H1 (cell line): ENCODE measurements at regions not wholly inside any gene's neighbourhood (a gene's known extent, or its start where the extent isn't known, plus 50 kb on each side); places are given as distances from the start of the nearest gene placed in this dataset.

Source experiments
- CTCF ChIA-PET: fragments of 300-600 bp; sonication (Branson Sonifier 250); formaldehyde crosslinking; loops from one replicate; lab custom pipeline; 2021; ENCODE audit not compliant: partially characterized antibody; lab: Charles Lee
- POLR2A ChIA-PET: fragments of 300-600 bp; sonication (Branson Sonifier 250); formaldehyde crosslinking; loops from one replicate; lab custom pipeline; 2021; ENCODE audit warnings: inconsistent platforms; ENCODE audit not compliant: partially characterized antibody; lab: Charles Lee
- DNase-seq, 2 experiments: peaks; one replicate each; pipeline versions ENCODE4 v3.0.0 to v3.0.0-alpha.2; 2010 to 2022; ENCODE audit warnings: low spot score in 2 of 2, low read depth in 1 of 2, mixed read lengths in 1 of 2
- FAIRE-seq: peaks from 2 replicates; lab custom pipeline; 2011; peaks lifted over from hg19 to GRCh38; lab: Jason Lieb, UNC
- H2AFZ ChIP-seq: 2 replicates; pipeline ENCODE4 v1.8.1; 2012; ENCODE audit warnings: low read length, inconsistent platforms
- H2AK5ac ChIP-seq: 2 replicates; pipeline ENCODE4 v1.6.1; 2013; ENCODE audit warnings: low read depth, low read length
- H2BK120ac ChIP-seq: replicated peaks from 2 replicates; pipeline ENCODE3; 2013; ENCODE audit warnings: low read depth, low read length, inconsistent platforms
- H2BK12ac ChIP-seq: 2 replicates; pipeline ENCODE4 v1.6.1; 2013; ENCODE audit warnings: low read depth, low read length
- H2BK15ac ChIP-seq: 2 replicates; pipeline ENCODE4 v1.6.1; 2013; ENCODE audit warnings: low read length
- H2BK20ac ChIP-seq: 2 replicates; pipeline ENCODE4 v1.6.1; 2013; ENCODE audit warnings: low read length
- H2BK5ac ChIP-seq: 2 replicates; pipeline ENCODE4 v1.6.1; 2013; ENCODE audit warnings: low read depth, low read length
- H3K14ac ChIP-seq: 2 replicates; pipeline ENCODE4 v1.6.1; 2013; ENCODE audit warnings: inconsistent platforms; ENCODE audit not compliant: insufficient read length
- H3K18ac ChIP-seq: 2 replicates; pipeline ENCODE4 v1.6.1; 2013; ENCODE audit warnings: low read length; ENCODE audit errors: extremely low read depth
- H3K23ac ChIP-seq: 2 replicates; pipeline ENCODE4 v1.6.1; 2013; ENCODE audit warnings: inconsistent platforms; ENCODE audit not compliant: insufficient read length
- H3K23me2 ChIP-seq: 2 replicates; pipeline ENCODE4 v1.6.1; 2013; ENCODE audit warnings: low read depth, low read length
- H3K27ac ChIP-seq: 2 replicates; pipeline ENCODE4 v1.6.1; 2011; ENCODE audit warnings: low read depth, low read length, inconsistent platforms
- H3K27me3 ChIP-seq, 4 experiments: replicated peaks in 1 of 4; 1 replicate in 1 of 4; 2 replicates in 3 of 4; pipeline versions ENCODE4 v1.6.1 to v1.8.1; 2011 to 2013; ENCODE audit warnings: low read length in 3 of 4, mild to moderate bottlenecking in 3 of 4, inconsistent platforms in 2 of 4, mixed read lengths in 2 of 4, moderate library complexity in 1 of 4; ENCODE audit not compliant: control insufficient read depth in 3 of 4, insufficient read depth in 3 of 4; ENCODE audit errors: extremely low read depth in 1 of 4
- H3K36me3 ChIP-seq, 4 experiments: 2 replicates each; pipeline versions ENCODE4 v1.6.1 to v1.8.1; 2011 to 2013; ENCODE audit warnings: mild to moderate bottlenecking in 4 of 4, low read length in 3 of 4, moderate library complexity in 2 of 4, control low read depth in 1 of 4, inconsistent platforms in 1 of 4; ENCODE audit not compliant: insufficient read depth in 4 of 4, control insufficient read depth in 2 of 4
- H3K4ac ChIP-seq: replicated peaks from 2 replicates; pipeline ENCODE3; 2013; ENCODE audit warnings: low read length, low read depth, mixed read lengths, inconsistent platforms; ENCODE audit not compliant: insufficient read length
- H3K4me1 ChIP-seq, 4 experiments: replicated peaks in 1 of 4; 1 replicate in 1 of 4; 2 replicates in 3 of 4; pipeline versions ENCODE4 v1.6.1 to v1.8.1; 2011 to 2013; ENCODE audit warnings: low read length in 3 of 4, inconsistent platforms in 2 of 4, mixed read lengths in 1 of 4; ENCODE audit not compliant: insufficient read depth in 4 of 4, control insufficient read depth in 3 of 4
- H3K4me2 ChIP-seq, 2 experiments: 2 replicates each; pipeline versions ENCODE4 v1.6.1 to v1.8.1; 2011 to 2013; ENCODE audit warnings: low read depth in 2 of 2, low read length in 2 of 2, control low read depth in 1 of 2, inconsistent platforms in 1 of 2, mild to moderate bottlenecking in 1 of 2; ENCODE audit not compliant: insufficient read depth in 1 of 2
- H3K4me3 ChIP-seq, 4 experiments: fragments of 200-600, 300-600 bp in 1 of 4; sonication (generic), shearing (Covaris generic), sonication (Bioruptor Twin) in 1 of 4; 2 replicates each; pipeline versions ENCODE4 v1.5.1 to v1.8.1; 2011 to 2016; ENCODE audit warnings: low read length in 4 of 4, low read depth in 3 of 4, control low read depth in 2 of 4, inconsistent platforms in 2 of 4, mild to moderate bottlenecking in 2 of 4, mixed read lengths in 1 of 4, moderate library complexity in 1 of 4; ENCODE audit not compliant: insufficient read depth in 2 of 4; ENCODE audit errors: extremely low read depth in 1 of 4
- H3K56ac ChIP-seq: replicated peaks from 2 replicates; pipeline ENCODE3; 2013; ENCODE audit warnings: low read depth, mild to moderate bottlenecking, mixed read lengths, low read length, inconsistent platforms; ENCODE audit not compliant: insufficient read length
- H3K79me1 ChIP-seq: 2 replicates; pipeline ENCODE4 v1.6.1; 2013; ENCODE audit warnings: low read depth, low read length, control low read depth
- H3K79me2 ChIP-seq, 2 experiments: 2 replicates each; pipeline versions ENCODE4 v1.6.1 to v1.8.1; 2012 to 2013; ENCODE audit warnings: low read length in 2 of 2, mild to moderate bottlenecking in 2 of 2, inconsistent platforms in 1 of 2; ENCODE audit not compliant: insufficient read depth in 2 of 2, control insufficient read depth in 1 of 2
- H3K9ac ChIP-seq, 4 experiments: replicated peaks in 1 of 4; 1 replicate in 1 of 4; 2 replicates in 3 of 4; pipeline versions ENCODE4 v1.6.1 to v1.8.1; 2011 to 2013; ENCODE audit warnings: low read depth in 3 of 4, low read length in 3 of 4, control low read depth in 2 of 4, mild to moderate bottlenecking in 2 of 4, moderate library complexity in 2 of 4, inconsistent platforms in 1 of 4; ENCODE audit errors: extremely low read depth in 1 of 4
- H3K9me3 ChIP-seq, 2 experiments: 2 replicates each; pipeline versions ENCODE4 v1.6.1 to v1.8.1; 2012 to 2013; ENCODE audit warnings: mild to moderate bottlenecking in 2 of 2, moderate library complexity in 2 of 2, control low read depth in 1 of 2, inconsistent platforms in 1 of 2, low read depth in 1 of 2, low read length in 1 of 2, mixed read lengths in 1 of 2; ENCODE audit not compliant: insufficient read depth in 2 of 2
- H4K20me1 ChIP-seq, 2 experiments: replicated peaks in 1 of 2; 2 replicates each; pipeline versions ENCODE3 to v1.8.1; 2011 to 2013; ENCODE audit warnings: inconsistent platforms in 2 of 2, low read length in 2 of 2, mild to moderate bottlenecking in 1 of 2; ENCODE audit not compliant: insufficient read depth in 2 of 2, control insufficient read depth in 1 of 2
- H4K5ac ChIP-seq: 2 replicates; pipeline ENCODE4 v1.6.1; 2013; ENCODE audit warnings: low read length, low read depth, mixed read lengths, inconsistent platforms; ENCODE audit not compliant: insufficient read length
- H4K8ac ChIP-seq: 2 replicates; pipeline ENCODE4 v1.8.0; 2013; ENCODE audit warnings: mild to moderate bottlenecking, moderate library complexity, low read length, inconsistent platforms; ENCODE audit not compliant: insufficient read depth; ENCODE audit errors: extremely low read depth
- H4K91ac ChIP-seq: replicated peaks from 2 replicates; pipeline ENCODE3; 2013; ENCODE audit warnings: low read length, mixed read lengths, inconsistent platforms; ENCODE audit not compliant: insufficient read length
- KDM5A ChIP-seq: fragments of 200-600 bp; IDR thresholded peaks from 2 replicates; pipeline ENCODE4 v1.7.1; 2012; ENCODE audit warnings: mild to moderate bottlenecking, low read length, inconsistent platforms, mixed read lengths
- PHF8 ChIP-seq: fragments of 200-600 bp; sonication (generic); conservative IDR thresholded peaks from 2 replicates; pipeline ENCODE4 v1.7.1; 2012; ENCODE audit warnings: low read depth, mild to moderate bottlenecking, inconsistent platforms, low read length, moderate library complexity
- TAF1 ChIP-seq: IDR thresholded peaks from 2 replicates; pipeline ENCODE4 v1.6.1; 2011; ENCODE audit warnings: mild to moderate bottlenecking, low read depth, low read length
- TBP ChIP-seq: IDR thresholded peaks from 2 replicates; pipeline ENCODE4 v1.6.1; 2011; ENCODE audit warnings: low read depth, low read length, improper control_type of control experiment
- WGBS, 2 experiments: shearing (Covaris generic) in 1 of 2; methylation state at CpG; one replicate each; pipeline versions ENCODE4 v1.1.6 to v1.1.7; 2013 to 2015; ENCODE audit warnings: low lambda C conversion rate in 2 of 2, mixed read lengths in 2 of 2, inconsistent platforms in 1 of 2, low coverage in 1 of 2, missing lambda C conversion rate in 1 of 2; ENCODE audit not compliant: insufficient replicate concordance in 2 of 2, insufficient coverage in 1 of 2, insufficient read length in 1 of 2; ENCODE audit errors: extremely low coverage in 1 of 2, missing lambda C conversion rate in 1 of 2; 5-methylcytosine and 5-hydroxymethylcytosine counted together

GRCh38 chr22:47814474-47814873 is 1052.0 kb downstream of the TBC1D22A start:
- no peaks in the 10 kb centered on the region for H3K79me2 ChIP-seq
- DNase-seq (no peak), FAIRE-seq (no peak)
- H3K79me1 ChIP-seq: no peaks in the 10 kb centered on the region
- H3K4ac ChIP-seq: no peak overlapping the region
- no peak overlapping the region for H2BK12ac ChIP-seq
- H3K23ac ChIP-seq: no peak overlapping the region
- ChIA-PET CTCF (no interaction called here), POLR2A (no interaction called here)
- no peak overlapping the region for H3K9ac ChIP-seq
- no peak overlapping the region for H2BK20ac ChIP-seq
- H3K36me3 ChIP-seq: peaks cover 0 to 3% (median 0%) of the 10 kb centered on the region in 4 experiments; a peak in 1 of 8 replicates
- H3K14ac ChIP-seq: peak overlapping the region; percentile 46
- H4K8ac ChIP-seq: no peak overlapping the region
- H3K18ac ChIP-seq: no peak overlapping the region
- H4K20me1 ChIP-seq: peaks cover 0 to 1% of the 10 kb centered on the region in 2 experiments
- no peak overlapping the region for H2BK120ac ChIP-seq
- H2BK5ac ChIP-seq: peak overlapping the region; percentile 41; the same call in 1 of the 2 replicates
- no peak overlapping the region for H4K5ac ChIP-seq
- no peak overlapping the region for H2AFZ ChIP-seq
- H3K4me3 ChIP-seq: no peak overlapping the region
- no peak overlapping the region for H4K91ac ChIP-seq
- no peak overlapping the region for H3K27ac ChIP-seq
- no peak overlapping the region for H2BK15ac ChIP-seq
- H3K9me3 ChIP-seq: peaks cover 5 to 6% of the 10 kb centered on the region in 2 experiments
- no peak overlapping the region for H2AK5ac ChIP-seq
- peaks cover 11% of the 10 kb centered on the region for H3K23me2 ChIP-seq
- no peak overlapping the region for H3K56ac ChIP-seq
- WGBS, 2 experiments: 85% methylated on average over 1 of the region's 1 CpG; no CpG with 5 or more reads in 1 of the 2 experiments
- TF ChIP-seq TAF1: no peak
- no peak for TF ChIP-seq TBP
- TF ChIP-seq KDM5A: no peak
- TF ChIP-seq PHF8: no peak
- H3K27me3 ChIP-seq: no peaks in the 10 kb centered on the region
- H3K4me1 ChIP-seq: no peaks in the 10 kb centered on the region
- no peak overlapping the region for H3K4me2 ChIP-seq
